Tibial nerve (tissue), 4 donors: ENCODE measurements at regions not wholly inside any gene's neighbourhood (a gene's known extent, or its start where the extent isn't known, plus 50 kb on each side); places are given as distances from the start of the nearest gene placed in this dataset.
"Not testable (repeated sequence)": the region's sequence is repeated elsewhere in the genome, so short reads cannot be mapped to it uniquely, and the experiment has no call there.

Experiments used
- DNase-seq, 2 donors: peaks; one replicate each; pipeline ENCODE4 v3.0.0-alpha.2; 2019; ENCODE audit warnings: low spot score in 2 of 2
- H3K27ac ChIP-seq, 4 donors: fragments of 200-600 bp; sonication (generic) in 3 of 4; one replicate each; pipeline ENCODE4 v1.5.1; 2017 to 2019; ENCODE audit warnings: mild to moderate bottlenecking in 1 of 4
- H3K27me3 ChIP-seq, 2 donors: fragments of 200-600 bp; sonication (generic) in 1 of 2; one replicate each; pipeline versions ENCODE4 v1.5.1 to v1.6.0; 2017 to 2019
- H3K36me3 ChIP-seq, 3 donors: fragments of 200-600 bp; sonication (generic); one replicate each; pipeline ENCODE4 v1.5.1; 2018 to 2019
- H3K4me1 ChIP-seq, 4 donors: fragments of 200-600 bp; sonication (generic) in 3 of 4; one replicate each; pipeline ENCODE4 v1.5.1; 2017 to 2019
- H3K4me3 ChIP-seq, 4 donors: fragments of 200-600 bp; sonication (generic) in 3 of 4; one replicate each; pipeline ENCODE4 v1.5.1; 2017 to 2019; ENCODE audit warnings: mild to moderate bottlenecking in 1 of 4, moderate library complexity in 1 of 4
- H3K9me3 ChIP-seq, 4 donors: fragments of 200-600 bp; sonication (generic) in 3 of 4; one replicate each; pipeline ENCODE4 v1.5.1; 2017 to 2019
- CTCF ChIP-seq, 5 experiments: fragments of 200-600 bp in 3 of 5; fragments of 450-650 bp in 2 of 5; sonication (generic) in 3 of 5; IDR thresholded peaks; one replicate each; pipeline ENCODE4 v1.5.1; 2016 to 2019; ENCODE audit warnings: antibody characterized with exemption in 5 of 5, mild to moderate bottlenecking in 3 of 5, moderate library complexity in 2 of 5
- EP300 ChIP-seq, 2 donors: sonication (generic); formaldehyde crosslinking; IDR thresholded peaks; one replicate each; pipeline ENCODE4 v1.6.1; 2017; ENCODE audit warnings: antibody characterized with exemption in 2 of 2, mild to moderate bottlenecking in 1 of 2
- POLR2A ChIP-seq, 2 donors: fragments of 450-650 bp; IDR thresholded peaks; one replicate each; pipeline ENCODE4 v1.6.1; 2017; ENCODE audit warnings: antibody characterized with exemption in 2 of 2, mild to moderate bottlenecking in 2 of 2, moderate library complexity in 2 of 2
- WGBS, 2 donors: methylation state at CpG; one replicate each; pipeline ENCODE4 v1.1.5; 2018; 5-methylcytosine and 5-hydroxymethylcytosine counted together

GRCh38 chrX:489820-490219 lies 103.1 kb upstream of the PPP2R3B start:
- no peak overlapping the region for H3K4me3 ChIP-seq
- no peaks in the 10 kb centered on the region for H3K36me3 ChIP-seq
- no peaks in the 10 kb centered on the region for H3K27me3 ChIP-seq
- no peaks in the 10 kb centered on the region for H3K4me1 ChIP-seq
- no peak for DNase-seq
- TF ChIP-seq EP300 (IDR thresholded peaks at IDR 0.05) (no peak), CTCF (IDR thresholded peaks at IDR 0.05) (no peak), POLR2A (IDR thresholded peaks at IDR 0.05) (no peak)
- H3K9me3 ChIP-seq = peaks cover 0 to 7% (median 0%) of the 10 kb centered on the region in 4 donors
- H3K27ac ChIP-seq = no peak overlapping the region
- 63 to 73% methylated on average over 12 of the region's 12 CpGs for WGBS, 2 donors

- no peak for TF ChIP-seq EP300 (IDR thresholded peaks at IDR 0.05)
- no peak for TF ChIP-seq POLR2A (IDR thresholded peaks at IDR 0.05)
- TF ChIP-seq CTCF (IDR thresholded peaks at IDR 0.05) = no peak
- Histone ChIP-seq H3K4me3 (no peak overlapping the region), H3K27me3 (peaks cover 0 to 35% of the 10 kb centered on the region in 2 donors), H3K36me3 (no peaks in the 10 kb centered on the region), H3K4me1 (peaks cover 0 to 8% (median 0%) of the 10 kb centered on the region in 4 donors), H3K27ac (no peak overlapping the region), H3K9me3 (no peaks in the 10 kb centered on the region)
- 55 to 61% methylated on average over 38 to 39 of the region's 39 CpGs for WGBS, 2 donors
- DNase-seq = no peak
Observed at GRCh38 chrX:497186-498014, 110.7 kb upstream of the PPP2R3B start.

GRCh38 chrX:498901-499300 lies 112.2 kb upstream of the PPP2R3B start:
- not testable (repeated sequence) for H3K4me3 ChIP-seq, DNase-seq, H3K4me1 ChIP-seq, H3K27ac ChIP-seq, H3K36me3 ChIP-seq, H3K9me3 ChIP-seq
- 90 to 92% methylated on average over 9 to 11 of the region's 12 CpGs for WGBS, 2 donors
- H3K27me3 ChIP-seq = peaks cover 0 to 35% of the 10 kb centered on the region in 2 donors

- DNase-seq = no peak
- H3K27me3 ChIP-seq = peaks cover 0 to 35% of the 10 kb centered on the region in 2 donors
- H3K9me3 ChIP-seq = no peaks in the 10 kb centered on the region
- H3K27ac ChIP-seq = no peak overlapping the region
- no peak for TF ChIP-seq POLR2A (IDR thresholded peaks at IDR 0.05)
- no peak for TF ChIP-seq CTCF (IDR thresholded peaks at IDR 0.05)
- TF ChIP-seq EP300 (IDR thresholded peaks at IDR 0.05) = no peak
- no peaks in the 10 kb centered on the region for H3K36me3 ChIP-seq
- H3K4me3 ChIP-seq = peak overlapping the region in 1 of 4 donors; percentile 20
- H3K4me1 ChIP-seq = peaks cover 0 to 8% (median 0%) of the 10 kb centered on the region in 4 donors
- 1 to 6% methylated on average over 20 to 21 of the region's 21 CpGs for WGBS, 2 donors
Observed at GRCh38 chrX:499870-500364, 113.2 kb upstream of the PPP2R3B start.

GRCh38 chrX:500481-501010 lies 113.8 kb upstream of the PPP2R3B start:
- Histone ChIP-seq H3K27ac (no peak overlapping the region), H3K27me3 (peaks cover 0 to 35% of the 10 kb centered on the region in 2 donors)
- 65 to 75% methylated on average over 31 of the region's 31 CpGs for WGBS, 2 donors

More at GRCh38 chrX:500481-501010, 113.8 kb upstream of the PPP2R3B start:
- DNase-seq = no peak
- H3K4me1 ChIP-seq = peaks cover 0 to 8% (median 0%) of the 10 kb centered on the region in 4 donors
- no peaks in the 10 kb centered on the region for H3K36me3 ChIP-seq
- no peak for TF ChIP-seq POLR2A (IDR thresholded peaks at IDR 0.05)
- no peak for TF ChIP-seq EP300 (IDR thresholded peaks at IDR 0.05)
- TF ChIP-seq CTCF (IDR thresholded peaks at IDR 0.05) = no peak
- H3K9me3 ChIP-seq = no peaks in the 10 kb centered on the region
- no peak overlapping the region for H3K4me3 ChIP-seq
